ENCODE measurements at regions not wholly inside any gene's neighbourhood (a gene's known extent, or its start where the extent isn't known, plus 50 kb on each side); places are given as distances from the start of the nearest gene placed in this dataset.

GRCh38 chr2:67213677-67214402 lies 183.3 kb upstream of the ETAA1 start:
- Histone ChIP-seq H2AK5ac (ENCODE audit: low read length, severe bottlenecking) (no peak overlapping the region), H4K91ac (ENCODE audit: low read length) (peak overlapping the region; percentile 18), H3K4me3 (ENCODE audit: insufficient read depth in 1 of 2, low read depth in 1 of 2, low read length in 2 of 2) (no peak overlapping the region), H3K18ac (ENCODE audit: low read depth in 1 of 2, low read length in 2 of 2) (peak overlapping the region in 1 of 2 experiments; percentile 95), H3K36me3 (ENCODE audit: control insufficient read depth in 1 of 2, insufficient read depth in 2 of 2, low read depth in 1 of 2, low read length in 2 of 2) (no peaks in the 10 kb centered on the region), H3K4ac (ENCODE audit: low read depth in 1 of 2, low read length in 2 of 2) (peak overlapping the region; percentile 47 to 61), H2BK12ac (ENCODE audit: low read length in 2 of 2) (peak overlapping the region in 1 of 2 experiments; percentile 66), H3K4me1 (ENCODE audit: control insufficient read depth, insufficient read depth, low read depth, low read length) (peaks cover 5% of the 10 kb centered on the region), H4K8ac (ENCODE audit: low read length) (peak overlapping the region; percentile 73), H2BK5ac (ENCODE audit: low read depth, low read length, poor library complexity, severe bottlenecking) (no peak overlapping the region), H3K14ac (ENCODE audit: low read length in 2 of 2) (peak overlapping the region in 1 of 2 experiments; percentile 95), H3K4me2 (ENCODE audit: low read length, poor library complexity, severe bottlenecking) (no peak overlapping the region), H2BK120ac (ENCODE audit: low read depth, low read length) (no peak overlapping the region), H3K27ac (ENCODE audit: low read length, poor library complexity, severe bottlenecking) (no peak overlapping the region), H2AFZ (ENCODE audit: low read depth, low read length) (no peak overlapping the region), H2BK15ac (ENCODE audit: low read depth, poor library complexity, severe bottlenecking) (no peak overlapping the region), H3K79me1 (replicated peaks; ENCODE audit: low read length, poor library complexity, severe bottlenecking) (no peaks in the 10 kb centered on the region), H3K23ac (ENCODE audit: low read length in 2 of 2) (peak overlapping the region in 1 of 2 experiments; percentile 72), H3K9ac (ENCODE audit: low read length) (no peak overlapping the region), H3K27me3 (ENCODE audit: control insufficient read depth in 1 of 2, insufficient read depth in 1 of 2, low read length in 2 of 2) (no peaks in the 10 kb centered on the region), H3K9me3 (ENCODE audit: control insufficient read depth, low read length) (no peaks in the 10 kb centered on the region)
- no peak for DNase-seq
- WGBS, result 92% methylated on average over 2 of the region's 2 CpGs

GRCh38 chr2:67214585-67215185 lies 182.4 kb upstream of the ETAA1 start:
- Histone ChIP-seq H3K9me3 (ENCODE audit: control insufficient read depth, low read length) (no peaks in the 10 kb centered on the region), H2BK15ac (ENCODE audit: low read depth, poor library complexity, severe bottlenecking) (no peak overlapping the region), H3K14ac (ENCODE audit: low read length in 2 of 2) (peak overlapping the region in 1 of 2 experiments; percentile 87), H3K9ac (ENCODE audit: low read length) (no peak overlapping the region), H4K8ac (ENCODE audit: low read length) (no peak overlapping the region), H2AFZ (ENCODE audit: low read depth, low read length) (no peak overlapping the region), H3K4me2 (ENCODE audit: low read length, poor library complexity, severe bottlenecking) (no peak overlapping the region), H3K27ac (ENCODE audit: low read length, poor library complexity, severe bottlenecking) (no peak overlapping the region), H3K4ac (ENCODE audit: low read depth in 1 of 2, low read length in 2 of 2) (peak overlapping the region in 1 of 2 experiments; percentile 61), H2BK12ac (ENCODE audit: low read length in 2 of 2) (peak overlapping the region; percentile 43 to 66), H2BK5ac (ENCODE audit: low read depth, low read length, poor library complexity, severe bottlenecking) (no peak overlapping the region), H3K18ac (ENCODE audit: low read depth in 1 of 2, low read length in 2 of 2) (peak overlapping the region; percentile 23 to 95), H3K36me3 (ENCODE audit: control insufficient read depth in 1 of 2, insufficient read depth in 2 of 2, low read depth in 1 of 2, low read length in 2 of 2) (no peaks in the 10 kb centered on the region), H3K27me3 (ENCODE audit: control insufficient read depth in 1 of 2, insufficient read depth in 1 of 2, low read length in 2 of 2) (no peaks in the 10 kb centered on the region), H2AK5ac (ENCODE audit: low read length, severe bottlenecking) (no peak overlapping the region), H3K23ac (ENCODE audit: low read length in 2 of 2) (no peak overlapping the region), H4K91ac (ENCODE audit: low read length) (peak overlapping the region; percentile 83), H3K4me1 (ENCODE audit: control insufficient read depth, insufficient read depth, low read depth, low read length) (peaks cover 5% of the 10 kb centered on the region), H3K4me3 (ENCODE audit: insufficient read depth in 1 of 2, low read depth in 1 of 2, low read length in 2 of 2) (no peak overlapping the region), H3K79me1 (replicated peaks; ENCODE audit: low read length, poor library complexity, severe bottlenecking) (no peaks in the 10 kb centered on the region), H2BK120ac (ENCODE audit: low read depth, low read length) (no peak overlapping the region)
- DNase-seq, result no peak
- 98% methylated on average over 5 of the region's 5 CpGs for WGBS

- H3K4me3 ChIP-seq (ENCODE audit: insufficient read depth in 1 of 2, low read depth in 1 of 2, low read length in 2 of 2), result no peak overlapping the region
- H4K8ac ChIP-seq (ENCODE audit: low read length), result peak overlapping the region; percentile 51
- 54% methylated on average over 14 of the region's 16 CpGs for WGBS
- no peak overlapping the region for H3K4me2 ChIP-seq (ENCODE audit: low read length, poor library complexity, severe bottlenecking)
- no peak overlapping the region for H3K14ac ChIP-seq (ENCODE audit: low read length in 2 of 2)
- H3K36me3 ChIP-seq (ENCODE audit: control insufficient read depth in 1 of 2, insufficient read depth in 2 of 2, low read depth in 1 of 2, low read length in 2 of 2), result no peaks in the 10 kb centered on the region
- DNase-seq, result peak; percentile 81
- H3K23ac ChIP-seq (ENCODE audit: low read length in 2 of 2), result no peak overlapping the region
- H3K4me1 ChIP-seq (ENCODE audit: control insufficient read depth, insufficient read depth, low read depth, low read length), result peaks cover 5% of the 10 kb centered on the region
- no peak overlapping the region for H2BK120ac ChIP-seq (ENCODE audit: low read depth, low read length)
- peak overlapping the region in 1 of 2 experiments; percentile 76 for H3K18ac ChIP-seq (ENCODE audit: low read depth in 1 of 2, low read length in 2 of 2)
- H3K9me3 ChIP-seq (ENCODE audit: control insufficient read depth, low read length), result no peaks in the 10 kb centered on the region
- H3K27ac ChIP-seq (ENCODE audit: low read length, poor library complexity, severe bottlenecking), result no peak overlapping the region
- no peaks in the 10 kb centered on the region for H3K27me3 ChIP-seq (ENCODE audit: control insufficient read depth in 1 of 2, insufficient read depth in 1 of 2, low read length in 2 of 2)
- no peak overlapping the region for H3K9ac ChIP-seq (ENCODE audit: low read length)
- no peak overlapping the region for H4K91ac ChIP-seq (ENCODE audit: low read length)
- H2AK5ac ChIP-seq (ENCODE audit: low read length, severe bottlenecking), result no peak overlapping the region
- no peak overlapping the region for H2AFZ ChIP-seq (ENCODE audit: low read depth, low read length)
- peak overlapping the region in 1 of 2 experiments; percentile 80 for H3K4ac ChIP-seq (ENCODE audit: low read depth in 1 of 2, low read length in 2 of 2)
- H2BK5ac ChIP-seq (ENCODE audit: low read depth, low read length, poor library complexity, severe bottlenecking), result no peak overlapping the region
- no peaks in the 10 kb centered on the region for H3K79me1 ChIP-seq (replicated peaks; ENCODE audit: low read length, poor library complexity, severe bottlenecking)
- H2BK15ac ChIP-seq (ENCODE audit: low read depth, poor library complexity, severe bottlenecking), result no peak overlapping the region
- peak overlapping the region; percentile 66 to 73 for H2BK12ac ChIP-seq (ENCODE audit: low read length in 2 of 2)
These were observed 181.7 kb upstream of the ETAA1 start for GRCh38 chr2:67215214-67216055.

- Histone ChIP-seq H3K27me3 (ENCODE audit: control insufficient read depth in 1 of 2, insufficient read depth in 1 of 2, low read length in 2 of 2) (no peaks in the 10 kb centered on the region), H2AFZ (ENCODE audit: low read depth, low read length) (no peak overlapping the region), H3K18ac (ENCODE audit: low read depth in 1 of 2, low read length in 2 of 2) (no peak overlapping the region)
These were observed 181.0 kb upstream of the ETAA1 start for GRCh38 chr2:67216103-67216502.

More at GRCh38 chr2:67216103-67216502, 181.0 kb upstream of the ETAA1 start:
- DNase-seq, result peak; percentile 53
- Histone ChIP-seq H4K91ac (ENCODE audit: low read length) (no peak overlapping the region), H2AK5ac (ENCODE audit: low read length, severe bottlenecking) (no peak overlapping the region), H3K4me3 (ENCODE audit: insufficient read depth in 1 of 2, low read depth in 1 of 2, low read length in 2 of 2) (no peak overlapping the region), H3K9ac (ENCODE audit: low read length) (no peak overlapping the region), H3K79me1 (replicated peaks; ENCODE audit: low read length, poor library complexity, severe bottlenecking) (no peaks in the 10 kb centered on the region), H4K8ac (ENCODE audit: low read length) (no peak overlapping the region), H2BK12ac (ENCODE audit: low read length in 2 of 2) (no peak overlapping the region), H2BK5ac (ENCODE audit: low read depth, low read length, poor library complexity, severe bottlenecking) (no peak overlapping the region), H3K27ac (ENCODE audit: low read length, poor library complexity, severe bottlenecking) (no peak overlapping the region), H3K36me3 (ENCODE audit: control insufficient read depth in 1 of 2, insufficient read depth in 2 of 2, low read depth in 1 of 2, low read length in 2 of 2) (no peaks in the 10 kb centered on the region), H3K9me3 (ENCODE audit: control insufficient read depth, low read length) (no peaks in the 10 kb centered on the region), H3K14ac (ENCODE audit: low read length in 2 of 2) (no peak overlapping the region), H3K4me2 (ENCODE audit: low read length, poor library complexity, severe bottlenecking) (no peak overlapping the region), H3K4me1 (ENCODE audit: control insufficient read depth, insufficient read depth, low read depth, low read length) (peaks cover 5% of the 10 kb centered on the region), H3K4ac (ENCODE audit: low read depth in 1 of 2, low read length in 2 of 2) (no peak overlapping the region), H2BK15ac (ENCODE audit: low read depth, poor library complexity, severe bottlenecking) (no peak overlapping the region), H3K23ac (ENCODE audit: low read length in 2 of 2) (no peak overlapping the region), H2BK120ac (ENCODE audit: low read depth, low read length) (no peak overlapping the region)
- WGBS, result 3% methylated on average over 3 of the region's 4 CpGs

Data from mesenchymal stem cell (in vitro differentiated cells and primary cell).